GM21576 (cell line): ENCODE measurements at regions not wholly inside any gene's neighbourhood (a gene's known extent, or its start where the extent isn't known, plus 50 kb on each side); places are given as distances from the start of the nearest gene placed in this dataset.
A peak's percentile ranks its signal among the peaks of the same experiment; 100 is the strongest.
"Not testable (repeated sequence)": the region's sequence is repeated elsewhere in the genome, so short reads cannot be mapped to it uniquely, and the experiment has no call there.

Source experiments
- ATAC-seq: cut with Tn5 transposase; IDR thresholded peaks from one replicate; pipeline ENCODE4 v1.9.1; 2021; ENCODE audit warnings: mild to moderate bottlenecking, moderate library complexity; ENCODE audit not compliant: unreplicated experiment

DNA sequence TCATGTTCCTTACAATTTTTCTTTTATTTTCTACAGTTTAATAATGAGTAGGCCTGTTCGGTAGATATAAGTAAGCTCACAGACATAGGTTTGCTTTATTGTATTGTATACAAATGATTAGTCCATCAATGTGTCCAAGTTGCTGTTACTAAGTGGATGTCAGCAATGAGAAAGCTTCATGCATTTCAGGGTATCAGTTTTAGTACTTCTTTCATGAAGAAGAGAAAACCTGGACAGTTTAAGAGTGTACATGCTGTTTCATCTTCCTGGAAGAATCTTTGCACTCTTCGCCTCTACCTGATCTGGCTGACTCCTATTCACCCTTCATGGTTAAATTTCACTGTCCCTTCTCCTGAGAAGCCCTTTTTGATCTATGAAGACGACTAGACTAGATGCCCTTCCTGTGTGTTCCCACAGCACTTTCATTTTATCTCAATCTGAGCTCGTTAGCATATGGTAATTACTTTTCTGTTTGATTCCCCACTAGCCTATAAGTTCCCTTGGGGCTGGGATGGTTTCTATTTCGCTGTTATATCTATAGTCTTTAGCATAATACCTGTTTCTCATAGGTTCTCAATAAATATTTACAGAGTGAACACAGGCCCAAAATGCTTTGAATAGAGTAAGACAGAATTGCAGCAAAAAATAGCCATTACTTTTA, 70.7 kb downstream of the CETN3 start:
- ATAC-seq: peak; percentile 71

DNA sequence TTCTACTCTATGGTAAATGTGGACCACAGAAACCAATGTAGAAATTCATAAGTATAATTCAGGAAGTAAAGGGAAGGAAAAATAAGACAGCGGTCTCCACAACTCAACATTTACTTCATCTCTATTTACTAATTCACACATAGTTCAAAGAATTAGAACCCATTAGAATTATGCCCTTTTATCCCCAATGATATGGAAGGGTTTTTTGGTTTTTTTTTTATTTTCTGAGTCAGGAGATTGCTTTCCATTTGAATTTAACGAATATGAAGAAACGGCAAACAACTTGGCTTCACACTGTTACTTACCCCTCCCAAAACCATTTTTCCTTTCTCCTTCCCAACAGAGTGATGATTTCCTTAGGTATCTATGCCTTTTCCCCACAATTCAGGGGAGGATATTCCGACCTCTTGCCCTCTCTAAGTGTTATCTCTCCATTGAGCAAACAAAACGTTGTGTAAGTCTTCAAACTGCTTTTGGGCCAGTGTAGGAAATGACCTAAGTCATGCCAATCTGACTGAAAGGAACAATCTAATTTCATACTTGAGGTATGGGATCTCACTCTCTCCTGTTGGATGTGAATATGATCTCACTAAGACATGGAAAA, 72.0 kb downstream of the CETN3 start:
- ATAC-seq: no peak

DNA sequence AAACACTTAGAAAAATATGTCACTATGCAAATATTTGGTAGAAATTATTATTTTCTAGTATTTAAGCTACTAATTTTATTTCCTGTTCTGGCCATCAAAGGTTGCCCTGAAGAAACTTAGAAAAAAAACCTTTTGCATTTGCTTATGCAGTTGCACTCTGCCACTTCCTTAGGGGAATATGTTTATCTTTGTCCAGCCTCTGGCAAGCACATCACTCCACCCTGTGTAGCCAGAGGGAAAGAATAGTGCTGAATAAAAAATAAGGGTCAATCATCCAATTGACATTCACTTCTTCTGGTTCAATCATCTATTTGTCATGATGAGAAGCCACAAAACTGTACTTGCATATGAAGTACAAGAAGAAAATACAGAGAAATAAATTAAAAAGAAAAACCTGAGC, 72.8 kb downstream of the CETN3 start:
- ATAC-seq: no peak

DNA sequence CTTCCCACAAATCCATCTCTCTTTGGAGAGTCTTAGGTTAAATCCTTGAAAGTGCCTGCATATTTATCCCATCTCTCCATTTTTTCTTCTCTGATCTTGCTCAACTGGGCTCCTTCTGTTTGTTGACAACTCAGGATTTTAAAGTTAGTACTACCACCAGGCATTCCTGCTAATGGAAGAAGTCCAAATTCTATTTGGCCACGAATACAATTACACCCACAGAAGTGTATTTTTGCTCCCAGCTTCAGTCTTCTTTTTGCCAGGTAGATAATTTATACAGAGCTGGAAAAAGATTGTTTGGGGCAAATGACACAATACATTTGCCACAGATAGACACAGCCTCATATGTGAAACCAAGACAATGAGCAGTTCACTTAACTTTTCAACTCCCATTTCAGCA, 74.8 kb downstream of the CETN3 start:
- ATAC-seq: no peak

DNA sequence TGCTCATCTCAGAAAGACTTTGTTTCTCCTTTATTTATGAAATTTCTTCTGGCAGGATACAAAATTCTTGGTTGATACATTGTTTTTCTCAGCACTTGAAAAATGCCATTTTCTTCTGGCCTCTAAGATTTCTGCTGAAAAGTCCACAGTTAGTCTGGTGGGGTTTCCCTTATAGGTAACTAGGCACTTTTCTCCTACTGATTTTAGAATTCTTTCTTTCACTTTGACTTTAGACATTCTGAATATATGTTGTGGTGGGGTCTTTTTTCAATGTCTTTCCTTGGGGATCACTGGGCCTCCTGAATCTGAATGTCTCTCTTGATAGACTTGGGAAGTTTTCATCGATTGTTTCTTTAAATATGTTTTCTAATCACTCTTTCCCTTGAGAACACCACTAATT, 79.6 kb downstream of the CETN3 start:
- ATAC-seq: no peak

DNA sequence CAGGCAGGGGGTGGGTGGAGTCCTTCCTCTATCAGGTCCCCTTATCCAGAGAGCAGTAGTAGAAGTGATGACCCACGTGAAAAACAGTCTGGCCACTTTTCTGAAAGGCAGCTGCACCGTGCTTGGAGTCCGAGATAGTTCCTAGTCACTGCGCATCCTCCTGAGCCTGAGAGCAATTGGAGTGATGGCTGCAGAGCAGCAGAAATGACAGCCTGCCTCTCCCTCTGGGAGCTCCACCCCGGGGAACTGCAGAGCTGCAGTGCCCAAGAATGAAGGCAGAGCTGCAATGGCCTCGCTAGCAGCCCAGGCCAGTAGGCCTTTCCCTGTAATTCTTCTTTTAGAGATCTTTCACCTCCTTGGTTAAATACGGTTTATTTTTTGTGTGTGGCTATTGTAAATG, 82.6 kb downstream of the CETN3 start:
- ATAC-seq: no peak

DNA sequence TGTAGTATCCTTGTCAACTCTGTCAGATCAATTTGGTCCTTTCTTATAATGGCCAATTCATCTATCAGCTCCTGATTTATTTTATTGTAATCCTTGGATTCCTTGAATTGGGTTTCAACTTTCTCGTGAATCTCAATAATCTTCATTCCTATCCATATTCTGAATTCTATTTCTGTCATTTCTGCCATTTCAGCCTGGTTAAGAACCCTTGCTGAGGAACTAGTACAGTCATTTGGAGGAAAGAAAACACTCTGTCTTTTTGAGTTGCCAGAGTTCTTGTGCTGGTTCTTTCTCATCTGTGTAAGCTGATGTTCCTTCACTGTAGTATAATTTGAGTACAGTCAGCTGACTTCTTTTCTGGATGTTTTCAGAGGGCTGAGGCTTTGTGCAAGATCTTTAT, 84.5 kb downstream of the CETN3 start:
- ATAC-seq: no peak

DNA sequence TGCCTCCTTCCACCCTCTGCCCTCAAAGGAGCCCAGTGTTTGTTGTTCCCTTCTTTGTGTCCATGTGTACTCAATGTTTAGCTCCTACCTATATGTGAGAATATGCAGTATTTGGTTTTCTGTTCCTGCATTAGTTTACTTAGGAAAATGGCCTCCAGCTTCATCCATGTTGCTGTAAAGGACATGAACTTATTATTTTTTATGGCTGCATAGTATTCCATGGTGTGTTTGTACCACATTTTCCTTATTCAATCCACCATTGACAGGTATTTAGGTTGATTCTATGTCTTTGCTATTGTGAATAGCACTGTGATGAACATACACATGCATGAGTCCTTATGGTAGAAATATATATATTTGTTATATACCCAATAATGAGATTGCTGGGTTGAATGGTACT, 89.2 kb downstream of the CETN3 start:
- not testable (repeated sequence) for ATAC-seq

DNA sequence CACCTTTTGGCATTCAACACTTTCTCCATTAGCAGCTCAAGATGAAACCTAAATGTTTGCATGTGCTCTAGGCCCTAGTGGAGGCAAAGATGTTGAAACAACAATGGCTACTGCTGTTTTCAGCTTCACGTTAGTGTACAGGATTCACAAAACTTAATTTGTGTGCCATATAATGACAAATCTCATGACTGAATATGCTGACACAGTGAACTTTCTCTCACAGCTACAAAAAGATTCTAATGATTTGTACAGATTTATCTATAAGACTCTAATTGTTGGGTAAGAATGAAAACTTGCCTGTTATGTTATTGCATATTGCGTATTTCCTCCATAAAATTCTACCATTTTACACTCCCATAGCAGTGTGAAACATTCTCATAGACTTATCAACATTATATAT, 97.5 kb downstream of the CETN3 start:
- no peak for ATAC-seq

DNA sequence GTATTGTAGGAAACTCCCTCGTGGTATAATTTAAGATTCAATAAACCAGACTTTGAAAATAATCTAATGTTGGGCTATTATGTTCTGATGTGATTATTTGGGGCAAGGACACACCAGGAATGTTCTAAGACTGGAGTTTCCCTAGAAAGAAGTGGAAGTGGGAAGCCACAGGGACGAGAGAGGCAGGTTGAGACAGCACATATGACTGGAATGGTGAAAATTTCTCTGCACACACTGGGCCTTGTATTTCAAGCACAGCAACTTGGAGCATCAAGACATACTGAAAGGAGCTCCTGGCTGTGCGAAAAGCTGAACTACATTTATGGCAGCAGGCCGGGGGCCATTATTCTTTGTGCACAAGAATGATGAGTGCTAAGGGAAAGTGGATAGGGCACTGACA, 98.2 kb downstream of the CETN3 start:
- ATAC-seq: no peak

DNA sequence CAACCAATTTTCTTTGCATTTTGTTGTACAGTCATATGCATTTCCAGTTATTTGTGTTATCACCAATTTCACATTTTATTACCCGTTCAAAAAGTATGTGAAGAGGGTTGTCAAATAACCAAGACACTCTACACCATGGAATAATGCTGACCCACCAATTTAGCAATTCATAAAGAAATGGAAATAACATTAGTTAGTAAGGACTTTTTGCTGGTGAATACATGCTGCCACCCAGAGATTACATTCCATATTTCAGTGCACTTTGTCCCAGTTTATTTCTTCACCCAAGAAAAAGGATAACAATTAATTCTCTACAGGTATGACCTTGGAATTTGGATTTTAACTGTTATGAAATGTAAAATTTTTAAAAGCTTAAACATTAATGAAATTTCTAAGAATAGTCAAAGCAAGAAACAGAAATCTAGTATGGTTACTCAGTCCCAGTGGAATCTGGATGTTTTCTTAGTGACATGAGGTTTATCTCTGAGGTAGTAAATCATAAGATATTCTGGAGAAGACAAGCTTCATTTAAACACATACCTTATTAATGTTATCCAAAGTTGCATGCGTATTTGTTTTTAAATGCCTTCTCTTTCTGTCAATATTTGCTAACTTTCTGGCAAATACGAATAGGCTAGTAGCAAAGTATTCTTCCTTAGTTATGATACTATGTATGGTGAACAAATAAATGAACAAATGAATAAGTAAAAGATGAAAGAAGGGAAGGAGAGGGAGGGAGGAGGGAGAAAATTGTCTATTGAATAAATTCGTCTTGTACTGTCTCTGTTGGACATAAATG, 100.6 kb downstream of the CETN3 start:
- no peak for ATAC-seq

DNA sequence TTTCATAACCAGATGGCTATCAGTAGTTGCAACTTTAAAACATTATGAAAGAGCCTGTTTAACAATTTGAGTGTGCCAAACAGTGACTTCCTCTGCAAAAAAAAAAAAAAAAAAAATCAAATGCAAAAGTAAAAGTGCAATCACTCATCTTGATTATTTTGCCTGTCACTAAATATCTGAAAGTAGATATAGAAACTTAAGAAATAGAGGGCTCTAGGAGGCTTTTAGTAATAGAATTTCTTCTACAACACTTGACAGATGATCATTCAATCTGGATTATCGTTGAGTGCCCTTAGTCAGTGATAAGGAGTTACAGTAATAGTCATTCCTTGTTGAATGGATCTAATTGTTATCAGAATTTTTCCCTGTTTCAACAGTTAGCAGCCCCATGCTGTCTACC, 101.8 kb downstream of the CETN3 start:
- no peak for ATAC-seq

DNA sequence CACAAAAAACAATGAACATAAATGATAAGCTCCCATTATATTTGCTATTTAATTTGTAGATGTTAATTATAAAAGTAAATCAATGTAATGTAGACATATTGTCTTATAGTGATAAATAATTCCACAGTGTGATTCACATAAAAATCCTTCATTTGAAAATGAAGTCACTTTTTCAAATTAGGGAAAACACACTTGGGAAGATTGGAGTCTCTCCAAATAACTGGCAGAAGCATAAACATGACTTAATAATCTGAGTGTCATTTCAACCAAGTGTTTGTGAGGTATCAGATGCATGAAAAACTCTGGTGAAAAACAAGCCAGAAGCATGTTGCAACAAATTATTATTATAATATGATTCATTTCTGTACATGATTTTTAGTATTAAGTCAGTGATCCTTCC, 102.2 kb downstream of the CETN3 start:
- no peak for ATAC-seq

DNA sequence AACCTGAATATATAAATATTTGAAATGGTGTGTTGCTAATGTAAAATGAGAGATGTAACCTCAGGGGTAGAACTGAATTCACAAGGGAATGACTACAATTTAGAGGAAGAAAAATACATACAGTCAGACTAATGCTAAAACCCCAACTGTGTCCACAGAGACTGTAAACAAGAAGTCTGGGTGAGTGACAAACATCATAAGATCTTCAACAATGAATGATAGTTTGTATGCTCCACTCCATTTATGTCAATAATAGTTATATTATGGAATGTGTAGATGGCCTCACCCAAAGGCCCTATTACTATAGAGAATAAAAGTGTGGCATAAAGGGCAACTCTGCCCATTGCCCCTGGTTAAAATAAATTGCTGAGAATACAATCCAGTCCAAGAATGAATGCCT, 102.9 kb downstream of the CETN3 start:
- no peak for ATAC-seq

DNA sequence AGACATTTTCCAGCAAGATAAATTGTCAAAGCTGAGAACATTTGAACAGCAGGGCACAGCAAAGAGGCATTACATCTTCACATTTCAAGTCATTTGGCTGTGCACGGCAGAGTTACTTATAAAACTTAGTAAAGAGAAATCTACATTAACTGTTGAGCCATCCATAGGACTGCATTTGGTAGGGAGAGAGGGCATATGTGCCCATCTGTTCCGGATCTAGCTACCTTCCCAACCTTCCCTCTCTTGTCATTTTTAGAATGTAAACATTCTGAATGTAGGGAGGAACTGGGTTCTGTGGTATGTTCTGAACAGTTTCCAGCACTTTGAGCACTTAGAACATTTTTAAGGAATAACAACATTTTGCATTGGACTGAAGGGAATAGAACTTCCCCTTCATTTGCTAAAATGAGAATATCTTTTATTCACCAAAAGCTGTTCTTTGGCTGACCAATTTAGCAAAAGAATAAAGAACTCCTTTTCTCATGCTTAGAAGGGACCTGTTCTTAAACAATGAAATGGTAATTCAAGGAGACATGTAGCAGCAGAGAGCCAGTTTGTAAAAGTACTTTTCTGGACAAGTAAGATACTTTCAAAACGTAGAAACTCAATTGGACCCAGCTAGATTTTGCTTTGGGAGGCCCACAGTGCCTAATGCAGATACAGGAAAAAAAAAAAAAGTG, 104.4 kb downstream of the CETN3 start:
- no peak for ATAC-seq

DNA sequence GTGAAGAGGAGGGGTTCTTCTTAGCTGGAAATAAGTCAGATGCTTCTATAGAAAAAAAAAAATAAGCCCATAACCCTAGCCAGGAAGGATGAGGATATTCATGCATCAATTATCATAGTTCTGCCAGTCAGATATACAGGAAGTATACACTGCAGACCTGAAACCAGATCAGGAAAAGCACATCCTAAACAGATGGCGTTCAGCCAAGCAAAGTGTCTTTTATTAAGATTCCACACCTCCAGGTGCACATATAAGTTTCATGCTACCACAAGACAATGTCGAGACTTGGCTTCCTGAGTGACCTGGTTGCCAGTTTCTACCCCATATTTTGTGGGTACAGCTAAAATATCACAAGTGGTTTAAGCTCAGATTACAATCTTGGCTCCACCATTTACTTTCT, 108.3 kb downstream of the CETN3 start:
- ATAC-seq: no peak

DNA sequence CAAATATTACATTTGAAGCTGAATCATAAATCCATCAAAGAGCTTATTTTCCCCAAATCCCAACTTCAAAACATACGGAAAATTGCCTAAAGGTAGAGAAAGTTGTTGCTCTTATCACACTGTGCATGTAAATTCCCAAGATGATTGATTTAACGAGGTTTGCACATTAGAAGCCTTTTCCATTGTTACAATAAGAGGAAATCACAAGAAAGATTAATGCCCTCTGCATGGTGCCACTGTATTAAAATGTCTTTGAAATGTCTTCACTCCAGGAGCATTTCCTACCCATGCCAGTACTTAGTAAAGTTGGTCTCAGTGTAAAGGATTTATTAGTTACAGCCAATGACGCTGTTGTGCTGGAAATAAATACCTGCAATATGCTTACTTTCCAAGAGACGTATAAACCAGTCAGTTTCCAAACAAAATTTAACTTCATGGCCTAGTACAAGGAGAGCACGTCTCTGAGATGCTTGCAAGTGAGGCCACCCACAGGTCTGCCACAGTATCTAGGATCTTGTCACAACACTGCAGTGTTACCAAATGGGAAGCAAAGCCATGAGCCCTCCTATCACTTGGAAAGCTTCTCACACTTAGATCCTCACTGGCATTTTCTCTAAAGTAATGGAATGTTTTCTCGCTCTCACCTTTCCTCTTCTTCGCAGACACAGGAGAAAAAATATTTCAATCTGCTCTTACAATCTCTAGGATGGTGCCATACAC, 112.4 kb downstream of the CETN3 start:
- no peak for ATAC-seq

DNA sequence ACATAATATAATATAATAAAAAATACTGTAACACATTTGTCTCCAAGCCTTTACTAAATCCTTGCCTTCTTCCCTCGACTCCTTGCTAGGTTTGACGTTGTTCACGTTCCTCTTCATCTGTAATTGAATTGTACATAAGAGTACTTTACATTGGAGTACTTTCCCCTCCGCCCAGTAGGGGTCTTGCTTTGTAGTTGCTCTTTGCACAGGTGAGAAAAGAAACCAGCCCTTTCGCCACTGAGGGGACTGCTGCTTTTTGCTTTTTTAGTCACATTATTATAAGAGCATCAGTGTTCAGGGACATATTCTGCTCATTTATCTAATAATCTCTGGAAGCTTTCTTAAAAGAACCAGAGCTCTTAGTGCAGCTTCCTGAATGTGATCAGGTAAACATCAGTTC, 115.0 kb downstream of the CETN3 start:
- no peak for ATAC-seq

DNA sequence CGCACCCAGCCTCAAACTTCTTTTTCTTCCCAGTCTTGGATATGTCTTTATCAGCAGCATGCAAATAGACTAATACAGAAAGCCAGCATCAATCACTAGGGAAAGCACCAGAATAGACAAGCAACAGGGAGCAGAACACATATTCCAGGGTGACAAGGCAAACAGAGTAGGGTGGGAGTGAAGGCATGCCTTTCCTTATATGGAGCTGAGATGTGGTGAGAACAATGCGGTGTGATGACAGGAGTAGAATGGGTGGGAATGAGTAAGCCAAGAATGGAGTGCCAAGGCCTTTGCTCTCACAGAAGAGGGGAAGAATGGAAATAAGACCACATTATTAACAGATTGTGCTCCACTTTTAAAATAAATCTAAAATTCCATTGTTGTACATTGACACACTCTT, 115.6 kb downstream of the CETN3 start:
- no peak for ATAC-seq

DNA sequence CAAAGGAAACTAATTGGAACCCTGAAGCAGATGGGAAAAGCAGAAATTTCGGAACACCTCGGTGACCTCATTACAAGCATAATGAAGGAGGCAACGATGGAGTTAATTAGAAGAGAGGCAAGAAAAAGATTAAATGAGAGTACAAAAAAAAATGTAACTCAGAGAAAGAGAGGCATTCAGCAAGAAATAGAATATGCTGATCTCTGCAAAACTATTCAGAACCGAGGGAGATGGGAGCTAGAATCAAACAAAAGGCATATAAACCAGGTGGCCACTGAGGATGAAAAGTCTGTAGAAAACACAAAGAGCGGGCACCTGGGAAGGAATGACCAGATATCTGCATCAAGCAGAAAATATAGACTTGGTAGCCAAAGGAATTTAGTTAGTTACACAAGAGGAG, 118.9 kb downstream of the CETN3 start:
- no peak for ATAC-seq

DNA sequence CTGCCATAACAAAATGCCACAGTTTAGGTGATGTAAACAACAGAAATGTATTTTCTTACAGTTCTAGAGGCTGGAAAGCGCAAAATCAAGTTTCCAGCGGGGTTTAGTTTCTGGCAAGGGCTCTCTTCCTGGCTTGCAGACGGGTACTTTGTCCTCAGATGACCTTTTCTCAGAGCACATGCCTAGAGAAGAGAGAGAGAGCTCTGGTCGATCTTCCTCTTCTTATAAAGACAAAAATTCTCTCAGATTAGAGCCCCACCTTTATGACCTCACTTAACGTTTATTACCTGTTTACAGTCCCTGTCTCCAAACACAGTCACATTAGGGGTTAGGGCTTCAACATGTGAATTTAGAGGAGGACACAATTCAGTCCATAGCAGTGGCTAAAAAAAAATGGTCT, 119.7 kb downstream of the CETN3 start:
- ATAC-seq: no peak
